PC-9 (cell line): ENCODE measurements at regions not wholly inside any gene's neighbourhood (a gene's known extent, or its start where the extent isn't known, plus 50 kb on each side); places are given as distances from the start of the nearest gene placed in this dataset.

ENCODE experiments used
- BruUV-seq: library from RNA; stranded (reverse); fragments of 400-500 nt; replicated peaks from 2 replicates; lab custom pipeline; 2021; lab: Mats Ljungman, UMichigan
- CTCF ChIA-PET: fragments of 300-600 bp; sonication (Branson Sonifier 250); formaldehyde crosslinking; loops from one replicate; lab custom pipeline; 2022; ENCODE audit warnings: antibody characterized with exemption; lab: Charles Lee
- POLR2A ChIA-PET: fragments of 300-600 bp; sonication (Branson Sonifier 250); formaldehyde crosslinking; loops from one replicate; lab custom pipeline; 2022; ENCODE audit warnings: antibody characterized with exemption; ENCODE audit not compliant: unreplicated experiment; lab: Charles Lee
- DNase-seq, 2 experiments: peaks; one replicate each; pipeline versions ENCODE4 v3.0.0 to v3.0.0-alpha.2; 2015 to 2022; ENCODE audit warnings: mixed read lengths in 1 of 2
- H2AFZ ChIP-seq: fragments of 200-600 bp; sonication (generic); 2 replicates; pipeline ENCODE4 v1.8.1; 2017; ENCODE audit warnings: antibody characterized with exemption
- H3F3A ChIP-seq: fragments of 200-600 bp; sonication (generic); 2 replicates; pipeline ENCODE4 v1.8.1; 2017; ENCODE audit warnings: antibody characterized with exemption, mild to moderate bottlenecking, low read depth; ENCODE audit not compliant: insufficient read depth
- H3K27ac ChIP-seq: fragments of 200-600 bp; sonication (generic); 2 replicates; pipeline ENCODE4 v1.6.1; 2016; ENCODE audit warnings: mixed run types
- H3K27me3 ChIP-seq: fragments of 200-600 bp; sonication (generic); 2 replicates; pipeline ENCODE4 v1.6.1; 2016; ENCODE audit warnings: low read depth, mixed run types; ENCODE audit not compliant: insufficient read depth
- H3K36me3 ChIP-seq: fragments of 200-600 bp; sonication (generic); 2 replicates; pipeline ENCODE4 v1.6.1; 2016; ENCODE audit warnings: low read depth, mixed run types
- H3K4me1 ChIP-seq: fragments of 200-600 bp; sonication (generic); replicated peaks from 2 replicates; pipeline ENCODE4 v1.6.1; 2016; ENCODE audit warnings: mixed run types; ENCODE audit not compliant: insufficient read depth
- H3K4me2 ChIP-seq: fragments of 200-600 bp; sonication (generic); 2 replicates; pipeline ENCODE4 v1.6.1; 2017; ENCODE audit warnings: mixed run types
- H3K4me3 ChIP-seq: fragments of 200-600 bp; sonication (generic); 2 replicates; pipeline ENCODE4 v1.6.1; 2016; ENCODE audit warnings: mixed run types
- H3K79me2 ChIP-seq: fragments of 200-600 bp; sonication (generic); 2 replicates; pipeline ENCODE4 v1.6.1; 2017; ENCODE audit warnings: low read depth, mixed run types
- H3K9me2 ChIP-seq: fragments of 200-600 bp; sonication (generic); 2 replicates; pipeline ENCODE4 v1.8.1; 2017; ENCODE audit warnings: mild to moderate bottlenecking; ENCODE audit not compliant: insufficient read depth
- H3K9me3 ChIP-seq: fragments of 200-600 bp; sonication (generic); 2 replicates; pipeline ENCODE4 v1.8.1; 2016; ENCODE audit warnings: low read depth; ENCODE audit not compliant: insufficient read depth
- H4K20me1 ChIP-seq: fragments of 200-600 bp; sonication (generic); 2 replicates; pipeline ENCODE4 v1.8.1; 2017; ENCODE audit not compliant: insufficient read depth
- CTCF ChIP-seq: fragments of 200-600 bp; sonication (generic); conservative IDR thresholded peaks from 2 replicates; pipeline ENCODE4 v1.6.1; 2017; ENCODE audit warnings: mixed run types, antibody characterized with exemption, mild to moderate bottlenecking, moderate library complexity
- EZH2 ChIP-seq: fragments of 200-600 bp; sonication (generic); IDR thresholded peaks from 2 replicates; pipeline ENCODE4 v1.8.0; 2017; ENCODE audit warnings: antibody characterized with exemption, low read depth
- intact Hi-C: fragments of 100-400 bp; cut with micrococcal nuclease; formaldehyde crosslinking; loops from one replicate; pipeline ENCODE4 v1.10.0; 2022; ENCODE audit not compliant: unreplicated experiment

- intact Hi-C loops, result loop anchor here (1.0 to 5.0 kb wide), 10 partner anchors 17 to 121 kb away; no protein-coding TSS in a partner anchor
- TF ChIP-seq CTCF, result no peak
- no peak for TF ChIP-seq EZH2
- ChIA-PET POLR2A (interaction anchor here (0.6 to 1.5 kb wide), 12 partner anchors 15 to 1135 kb away, joined by 3 to 14 read pairs (median 6); partner anchors contain the start of gene BCAR3), CTCF (interaction anchor here (0.6 to 1.3 kb wide), 3 partner anchors 66 to 107 kb away, joined by 3 to 14 read pairs (median 11); no protein-coding TSS in a partner anchor)
- peaks cover 60% of the 10 kb centered on the region for H3F3A ChIP-seq
- peak overlapping the region; percentile 52 for H3K4me2 ChIP-seq
- no TSS peak for BruUV-seq
- no peaks in the 10 kb centered on the region for H3K9me2 ChIP-seq
- H3K4me3 ChIP-seq, result no peak overlapping the region
- no peak overlapping the region for H2AFZ ChIP-seq
- peaks cover 15% of the 10 kb centered on the region for H3K36me3 ChIP-seq
- H3K4me1 ChIP-seq, result peaks cover 50% of the 10 kb centered on the region
- peaks cover 4% of the 10 kb centered on the region; the same call in 1 of the 2 replicates for H3K79me2 ChIP-seq
- H3K27ac ChIP-seq, result peak overlapping the region; percentile 84
- H4K20me1 ChIP-seq, result no peaks in the 10 kb centered on the region
- H3K9me3 ChIP-seq, result no peaks in the 10 kb centered on the region; the same call in 1 of the 2 replicates
- H3K27me3 ChIP-seq, result no peaks in the 10 kb centered on the region
- DNase-seq, result peak; percentile 91 to 98
These were observed 56.5 kb upstream of the BCAR3 start for GRCh38 chr1:93738075-93738622.

GRCh38 chr1:93735722-93736121 is 54.1 kb upstream of the BCAR3 start:
- Histone ChIP-seq H2AFZ (no peak overlapping the region), H3K4me2 (no peak overlapping the region), H3K4me1 (peaks cover 48% of the 10 kb centered on the region), H3K27ac (0 out of 2 replicates have a peak overlapping the region, but pooled peaks have one; percentile 2), H4K20me1 (no peaks in the 10 kb centered on the region), H3K9me2 (no peaks in the 10 kb centered on the region), H3K4me3 (no peak overlapping the region), H3F3A (peaks cover 42% of the 10 kb centered on the region), H3K9me3 (no peaks in the 10 kb centered on the region; the same call in 1 of the 2 replicates), H3K79me2 (peaks cover 4% of the 10 kb centered on the region; the same call in 1 of the 2 replicates), H3K27me3 (no peaks in the 10 kb centered on the region), H3K36me3 (peaks cover 15% of the 10 kb centered on the region)
- ChIA-PET POLR2A (interaction anchor here (0.6 to 0.8 kb wide), 3 partner anchors 33 to 1021 kb away, joined by 3 to 7 read pairs (median 4); partner anchors contain the start of gene BCAR3), CTCF (interaction anchor here (1.0 kb wide), 1 partner anchor 17 kb away, joined by 3 read pairs; no protein-coding TSS in a partner anchor)
- TF ChIP-seq CTCF (no peak), EZH2 (no peak)
- intact Hi-C loops, result loop anchor here (5.0 kb wide), 2 partner anchors 92 to 118 kb away; no protein-coding TSS in a partner anchor
- no TSS peak for BruUV-seq
- peak in 1 of 2 experiments; percentile 57 for DNase-seq

DNA sequence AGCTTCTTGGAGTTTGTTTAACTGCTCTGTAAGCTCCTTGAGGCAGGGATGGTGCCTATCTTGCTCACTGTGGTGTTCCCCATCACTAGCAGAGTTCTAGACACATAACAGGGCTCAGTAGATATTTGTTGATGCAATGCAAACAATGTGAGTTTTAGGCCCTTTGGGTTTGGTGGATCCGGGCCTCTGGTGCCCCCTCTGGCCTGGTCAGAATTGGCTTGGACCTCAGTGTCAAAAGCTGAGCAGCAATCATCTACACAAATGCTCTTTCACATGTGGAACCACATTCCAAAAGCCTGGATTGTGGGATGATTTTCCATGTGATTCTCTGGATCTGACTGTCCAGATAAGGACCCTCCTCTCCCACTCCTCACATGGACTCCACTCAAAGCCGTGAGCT is 53.4 kb upstream of the BCAR3 start:
- DNase-seq, result no peak
- H4K20me1 ChIP-seq, result no peaks in the 10 kb centered on the region
- H2AFZ ChIP-seq, result no peak overlapping the region
- H3K4me1 ChIP-seq, result peaks cover 41% of the 10 kb centered on the region
- no TSS peak for BruUV-seq
- CTCF ChIA-PET, result no interaction called here
- peaks cover 38% of the 10 kb centered on the region for H3F3A ChIP-seq
- POLR2A ChIA-PET, result interaction anchor here (0.6 kb wide), 1 partner anchor 53 kb away, joined by 3 read pairs; the partner anchor contains the start of gene BCAR3
- peaks cover 15% of the 10 kb centered on the region for H3K36me3 ChIP-seq
- H3K9me2 ChIP-seq, result no peaks in the 10 kb centered on the region
- H3K9me3 ChIP-seq, result no peaks in the 10 kb centered on the region; the same call in 1 of the 2 replicates
- H3K27me3 ChIP-seq, result no peaks in the 10 kb centered on the region
- H3K27ac ChIP-seq, result no peak overlapping the region
- H3K4me2 ChIP-seq, result no peak overlapping the region
- H3K4me3 ChIP-seq, result no peak overlapping the region
- H3K79me2 ChIP-seq, result peaks cover 4% of the 10 kb centered on the region; the same call in 1 of the 2 replicates
- intact Hi-C loops, result loop anchor here (5.0 kb wide), 2 partner anchors 92 to 118 kb away; no protein-coding TSS in a partner anchor
- TF ChIP-seq CTCF (peak; percentile 50; the same call in 1 of the 2 replicates), EZH2 (no peak)
